WTC11 (cell line): ENCODE measurements at regions not wholly inside any gene's neighbourhood (a gene's known extent, or its start where the extent isn't known, plus 50 kb on each side); places are given as distances from the start of the nearest gene placed in this dataset.

ENCODE experiments used
- ATAC-seq: fragments of 200-7000 bp; cut with Tn5 transposase; 2 replicates; pipeline ENCODE4 v1.10.0; 2021; ENCODE audit warnings: mild to moderate bottlenecking, moderate library complexity
- CTCF ChIA-PET: fragments of 300-600 bp; sonication (Branson Sonifier 250); formaldehyde crosslinking; loops from one replicate; lab custom pipeline; 2021; ENCODE audit warnings: antibody characterized with exemption; lab: Charles Lee
- POLR2A ChIA-PET: fragments of 350-600 bp; sonication (Branson Sonifier 250); formaldehyde crosslinking; loops from one replicate; lab custom pipeline; 2021; ENCODE audit warnings: antibody characterized with exemption; lab: Charles Lee
- DNase-seq: peaks from one replicate; pipeline ENCODE4 v3.0.0; 2021; ENCODE audit warnings: low spot score
- H3K27ac Mint-ChIP-seq: 2 replicates; pipeline ENCODE4 v1.8.0; 2021; ENCODE audit warnings: mixed read lengths
- H3K27me3 Mint-ChIP-seq: 2 replicates; pipeline ENCODE4 v1.8.0; 2021; ENCODE audit warnings: low read depth, mild to moderate bottlenecking, moderate library complexity, mixed read lengths
- H3K36me3 Mint-ChIP-seq: 2 replicates; pipeline ENCODE4 v1.8.0; 2021; ENCODE audit warnings: mixed read lengths
- H3K4me1 Mint-ChIP-seq: 2 replicates; pipeline ENCODE4 v1.8.0; 2022; ENCODE audit warnings: mixed read lengths
- H3K4me3 Mint-ChIP-seq: 2 replicates; pipeline ENCODE4 v1.8.0; 2021; ENCODE audit warnings: mild to moderate bottlenecking, moderate library complexity, mixed read lengths
- H3K9me3 Mint-ChIP-seq: 2 replicates; pipeline ENCODE4 v1.8.0; 2021; ENCODE audit warnings: mixed read lengths
- AFF4 ChIP-seq: sonication (generic); formaldehyde crosslinking; IDR thresholded peaks from 2 replicates; pipeline ENCODE4 v1.8.1; 2023; ENCODE audit warnings: mild to moderate bottlenecking, missing genetic modification reagents, borderline replicate concordance
- E2F1 ChIP-seq: sonication (generic); formaldehyde crosslinking; IDR thresholded peaks from 2 replicates; pipeline ENCODE4 v1.8.0; 2022; ENCODE audit warnings: mild to moderate bottlenecking, missing genetic modification reagents
- E2F4 ChIP-seq: sonication (generic); formaldehyde crosslinking; IDR thresholded peaks from 2 replicates; pipeline ENCODE4 v1.8.1; 2022; ENCODE audit warnings: low read depth, mild to moderate bottlenecking, moderate library complexity, missing genetic modification reagents, borderline replicate concordance
- ESRRA ChIP-seq: sonication (generic); formaldehyde crosslinking; IDR thresholded peaks from 2 replicates; pipeline ENCODE4 v1.8.1; 2022; ENCODE audit warnings: mild to moderate bottlenecking, missing genetic modification reagents, borderline replicate concordance
- MYBL2 ChIP-seq: sonication (generic); formaldehyde crosslinking; IDR thresholded peaks from 2 replicates; pipeline ENCODE4 v1.8.1; 2023; ENCODE audit warnings: mild to moderate bottlenecking, moderate library complexity, missing genetic modification reagents
- NR1H2 ChIP-seq: sonication (generic); formaldehyde crosslinking; IDR thresholded peaks from 2 replicates; pipeline ENCODE4 v1.9.0; 2021; ENCODE audit warnings: mild to moderate bottlenecking, moderate library complexity, missing genetic modification reagents
- OVOL2 ChIP-seq: fragments of 250-450 bp; sonication (Bioruptor Pico); IDR thresholded peaks from 2 replicates; pipeline ENCODE4 v1.9.0; 2021; ENCODE audit warnings: mild to moderate bottlenecking, borderline replicate concordance
- PREB ChIP-seq: sonication (generic); formaldehyde crosslinking; IDR thresholded peaks from 2 replicates; pipeline ENCODE4 v1.8.1; 2022; ENCODE audit warnings: mild to moderate bottlenecking, missing genetic modification reagents, moderate library complexity, borderline replicate concordance
- RORB ChIP-seq: fragments of 250-450 bp; sonication (Bioruptor Pico); IDR thresholded peaks from 2 replicates; pipeline ENCODE4 v1.9.0; 2021; ENCODE audit warnings: mild to moderate bottlenecking
- SMAD3 ChIP-seq: sonication (generic); formaldehyde crosslinking; IDR thresholded peaks from 2 replicates; pipeline ENCODE4 v1.8.0; 2022; ENCODE audit warnings: missing genetic modification reagents, mild to moderate bottlenecking, borderline replicate concordance
- SOX15 ChIP-seq: fragments of 250-450 bp; sonication (Bioruptor Pico); IDR thresholded peaks from 2 replicates; pipeline ENCODE4 v1.9.0; 2021; ENCODE audit warnings: mild to moderate bottlenecking
- TCF7 ChIP-seq: sonication (generic); formaldehyde crosslinking; IDR thresholded peaks from 2 replicates; pipeline ENCODE4 v1.8.0; 2022; ENCODE audit warnings: mild to moderate bottlenecking, low read depth, missing genetic modification reagents, moderate library complexity
- TEAD1 ChIP-seq: sonication (generic); formaldehyde crosslinking; IDR thresholded peaks from 2 replicates; pipeline ENCODE4 v1.8.0; 2022; ENCODE audit warnings: mild to moderate bottlenecking, missing genetic modification reagents
- ZBTB21 ChIP-seq: sonication (generic); formaldehyde crosslinking; IDR thresholded peaks from 2 replicates; pipeline ENCODE4 v1.8.1; 2023; ENCODE audit warnings: mild to moderate bottlenecking, missing genetic modification reagents, borderline replicate concordance
- ZBTB43 ChIP-seq: sonication (generic); formaldehyde crosslinking; IDR thresholded peaks from 2 replicates; pipeline ENCODE4 v1.8.1; 2023; ENCODE audit warnings: mild to moderate bottlenecking, missing genetic modification reagents
- ZNF138 ChIP-seq: sonication (generic); formaldehyde crosslinking; conservative IDR thresholded peaks from 2 replicates; pipeline ENCODE4 v1.8.1; 2022; ENCODE audit warnings: mild to moderate bottlenecking, moderate library complexity, missing genetic modification reagents
- ZNF219 ChIP-seq: sonication (generic); formaldehyde crosslinking; IDR thresholded peaks from 2 replicates; pipeline ENCODE4 v1.8.0; 2023; ENCODE audit warnings: missing genetic modification reagents, mild to moderate bottlenecking, borderline replicate concordance
- ZNF263 ChIP-seq: sonication (generic); formaldehyde crosslinking; IDR thresholded peaks from 2 replicates; pipeline ENCODE4 v1.8.1; 2022; ENCODE audit warnings: low read depth, mild to moderate bottlenecking, moderate library complexity, missing genetic modification reagents
- ZNF396 ChIP-seq: fragments of 250-450 bp; sonication (Bioruptor Pico); IDR thresholded peaks from 2 replicates; pipeline ENCODE4 v1.8.0; 2021; ENCODE audit warnings: mild to moderate bottlenecking, moderate library complexity, borderline replicate concordance
- ZNF425 ChIP-seq: fragments of 250-450 bp; sonication (Bioruptor Pico); conservative IDR thresholded peaks from 2 replicates; pipeline ENCODE4 v1.9.0; 2021; ENCODE audit warnings: mild to moderate bottlenecking
- ZNF532 ChIP-seq: fragments of 250-450 bp; sonication (Bioruptor Pico); IDR thresholded peaks from 2 replicates; pipeline ENCODE4 v1.9.0; 2021; ENCODE audit warnings: mild to moderate bottlenecking, borderline replicate concordance

- TF ChIP-seq E2F4 (CRISPR knock-in tag) (no peak), PREB (no peak), ZBTB21 (no peak), AFF4 (CRISPR knock-in tag) (no peak), ESRRA (CRISPR knock-in tag) (no peak)
Measured at GRCh38 chr20:7411075-7411474, 529.2 kb downstream of the HAO1 start (continued).

GRCh38 chr20:7415427-7415826 is 524.8 kb downstream of the HAO1 start:
- Mint-ChIP-seq H3K4me3 (no peak overlapping the region), H3K27me3 (no peaks in the 10 kb centered on the region), H3K9me3 (peaks cover 5% of the 10 kb centered on the region), H3K36me3 (no peaks in the 10 kb centered on the region), H3K4me1 (peaks cover 5% of the 10 kb centered on the region), H3K27ac (no peak overlapping the region)
- CTCF ChIA-PET: no interaction called here
- POLR2A ChIA-PET: no interaction called here
- DNase-seq (no peak), ATAC-seq (no peak)
- TF ChIP-seq ZNF532 (CRISPR knock-in tag) (no peak), MYBL2 (CRISPR knock-in tag) (no peak), SMAD3 (CRISPR knock-in tag) (no peak), OVOL2 (CRISPR knock-in tag) (no peak), RORB (CRISPR knock-in tag) (no peak), ZBTB43 (CRISPR knock-in tag) (no peak), TEAD1 (CRISPR knock-in tag) (no peak), ZNF425 (CRISPR knock-in tag) (no peak), SOX15 (CRISPR knock-in tag) (no peak), ZNF219 (CRISPR knock-in tag) (no peak), ZNF396 (CRISPR knock-in tag) (no peak), TCF7 (CRISPR knock-in tag) (no peak), NR1H2 (CRISPR knock-in tag) (no peak), ZNF263 (CRISPR knock-in tag) (no peak), ZNF138 (CRISPR knock-in tag) (no peak), E2F1 (CRISPR knock-in tag) (no peak)
